H1 (cell line): ENCODE measurements at regions not wholly inside any gene's neighbourhood (a gene's known extent, or its start where the extent isn't known, plus 50 kb on each side); places are given as distances from the start of the nearest gene placed in this dataset.

ENCODE experiments used
- CTCF ChIA-PET: fragments of 300-600 bp; sonication (Branson Sonifier 250); formaldehyde crosslinking; loops from one replicate; lab custom pipeline; 2021; ENCODE audit not compliant: partially characterized antibody; lab: Charles Lee
- POLR2A ChIA-PET: fragments of 300-600 bp; sonication (Branson Sonifier 250); formaldehyde crosslinking; loops from one replicate; lab custom pipeline; 2021; ENCODE audit warnings: inconsistent platforms; ENCODE audit not compliant: partially characterized antibody; lab: Charles Lee
- DNase-seq, 2 experiments: peaks; one replicate each; pipeline versions ENCODE4 v3.0.0 to v3.0.0-alpha.2; 2010 to 2022; ENCODE audit warnings: low spot score in 2 of 2, low read depth in 1 of 2, mixed read lengths in 1 of 2
- FAIRE-seq: peaks from 2 replicates; lab custom pipeline; 2011; peaks lifted over from hg19 to GRCh38; lab: Jason Lieb, UNC
- H2AFZ ChIP-seq: 2 replicates; pipeline ENCODE4 v1.8.1; 2012; ENCODE audit warnings: low read length, inconsistent platforms
- H2AK5ac ChIP-seq: 2 replicates; pipeline ENCODE4 v1.6.1; 2013; ENCODE audit warnings: low read depth, low read length
- H2BK120ac ChIP-seq: replicated peaks from 2 replicates; pipeline ENCODE3; 2013; ENCODE audit warnings: low read depth, low read length, inconsistent platforms
- H2BK12ac ChIP-seq: 2 replicates; pipeline ENCODE4 v1.6.1; 2013; ENCODE audit warnings: low read depth, low read length
- H2BK15ac ChIP-seq: 2 replicates; pipeline ENCODE4 v1.6.1; 2013; ENCODE audit warnings: low read length
- H2BK20ac ChIP-seq: 2 replicates; pipeline ENCODE4 v1.6.1; 2013; ENCODE audit warnings: low read length
- H2BK5ac ChIP-seq: 2 replicates; pipeline ENCODE4 v1.6.1; 2013; ENCODE audit warnings: low read depth, low read length
- H3K14ac ChIP-seq: 2 replicates; pipeline ENCODE4 v1.6.1; 2013; ENCODE audit warnings: inconsistent platforms; ENCODE audit not compliant: insufficient read length
- H3K18ac ChIP-seq: 2 replicates; pipeline ENCODE4 v1.6.1; 2013; ENCODE audit warnings: low read length; ENCODE audit errors: extremely low read depth
- H3K23ac ChIP-seq: 2 replicates; pipeline ENCODE4 v1.6.1; 2013; ENCODE audit warnings: inconsistent platforms; ENCODE audit not compliant: insufficient read length
- H3K23me2 ChIP-seq: 2 replicates; pipeline ENCODE4 v1.6.1; 2013; ENCODE audit warnings: low read depth, low read length
- H3K27ac ChIP-seq: 2 replicates; pipeline ENCODE4 v1.6.1; 2011; ENCODE audit warnings: low read depth, low read length, inconsistent platforms
- H3K27me3 ChIP-seq, 4 experiments: replicated peaks in 1 of 4; 1 replicate in 1 of 4; 2 replicates in 3 of 4; pipeline versions ENCODE4 v1.6.1 to v1.8.1; 2011 to 2013; ENCODE audit warnings: low read length in 3 of 4, mild to moderate bottlenecking in 3 of 4, inconsistent platforms in 2 of 4, mixed read lengths in 2 of 4, moderate library complexity in 1 of 4; ENCODE audit not compliant: control insufficient read depth in 3 of 4, insufficient read depth in 3 of 4; ENCODE audit errors: extremely low read depth in 1 of 4
- H3K36me3 ChIP-seq, 4 experiments: 2 replicates each; pipeline versions ENCODE4 v1.6.1 to v1.8.1; 2011 to 2013; ENCODE audit warnings: mild to moderate bottlenecking in 4 of 4, low read length in 3 of 4, moderate library complexity in 2 of 4, control low read depth in 1 of 4, inconsistent platforms in 1 of 4; ENCODE audit not compliant: insufficient read depth in 4 of 4, control insufficient read depth in 2 of 4
- H3K4ac ChIP-seq: replicated peaks from 2 replicates; pipeline ENCODE3; 2013; ENCODE audit warnings: low read length, low read depth, mixed read lengths, inconsistent platforms; ENCODE audit not compliant: insufficient read length
- H3K4me1 ChIP-seq, 4 experiments: replicated peaks in 1 of 4; 1 replicate in 1 of 4; 2 replicates in 3 of 4; pipeline versions ENCODE4 v1.6.1 to v1.8.1; 2011 to 2013; ENCODE audit warnings: low read length in 3 of 4, inconsistent platforms in 2 of 4, mixed read lengths in 1 of 4; ENCODE audit not compliant: insufficient read depth in 4 of 4, control insufficient read depth in 3 of 4
- H3K4me2 ChIP-seq, 2 experiments: 2 replicates each; pipeline versions ENCODE4 v1.6.1 to v1.8.1; 2011 to 2013; ENCODE audit warnings: low read depth in 2 of 2, low read length in 2 of 2, control low read depth in 1 of 2, inconsistent platforms in 1 of 2, mild to moderate bottlenecking in 1 of 2; ENCODE audit not compliant: insufficient read depth in 1 of 2
- H3K4me3 ChIP-seq, 4 experiments: fragments of 200-600, 300-600 bp in 1 of 4; sonication (generic), shearing (Covaris generic), sonication (Bioruptor Twin) in 1 of 4; 2 replicates each; pipeline versions ENCODE4 v1.5.1 to v1.8.1; 2011 to 2016; ENCODE audit warnings: low read length in 4 of 4, low read depth in 3 of 4, control low read depth in 2 of 4, inconsistent platforms in 2 of 4, mild to moderate bottlenecking in 2 of 4, mixed read lengths in 1 of 4, moderate library complexity in 1 of 4; ENCODE audit not compliant: insufficient read depth in 2 of 4; ENCODE audit errors: extremely low read depth in 1 of 4
- H3K56ac ChIP-seq: replicated peaks from 2 replicates; pipeline ENCODE3; 2013; ENCODE audit warnings: low read depth, mild to moderate bottlenecking, mixed read lengths, low read length, inconsistent platforms; ENCODE audit not compliant: insufficient read length
- H3K79me1 ChIP-seq: 2 replicates; pipeline ENCODE4 v1.6.1; 2013; ENCODE audit warnings: low read depth, low read length, control low read depth
- H3K79me2 ChIP-seq, 2 experiments: 2 replicates each; pipeline versions ENCODE4 v1.6.1 to v1.8.1; 2012 to 2013; ENCODE audit warnings: low read length in 2 of 2, mild to moderate bottlenecking in 2 of 2, inconsistent platforms in 1 of 2; ENCODE audit not compliant: insufficient read depth in 2 of 2, control insufficient read depth in 1 of 2
- H3K9ac ChIP-seq, 4 experiments: replicated peaks in 1 of 4; 1 replicate in 1 of 4; 2 replicates in 3 of 4; pipeline versions ENCODE4 v1.6.1 to v1.8.1; 2011 to 2013; ENCODE audit warnings: low read depth in 3 of 4, low read length in 3 of 4, control low read depth in 2 of 4, mild to moderate bottlenecking in 2 of 4, moderate library complexity in 2 of 4, inconsistent platforms in 1 of 4; ENCODE audit errors: extremely low read depth in 1 of 4
- H3K9me3 ChIP-seq, 2 experiments: 2 replicates each; pipeline versions ENCODE4 v1.6.1 to v1.8.1; 2012 to 2013; ENCODE audit warnings: mild to moderate bottlenecking in 2 of 2, moderate library complexity in 2 of 2, control low read depth in 1 of 2, inconsistent platforms in 1 of 2, low read depth in 1 of 2, low read length in 1 of 2, mixed read lengths in 1 of 2; ENCODE audit not compliant: insufficient read depth in 2 of 2
- H4K20me1 ChIP-seq, 2 experiments: replicated peaks in 1 of 2; 2 replicates each; pipeline versions ENCODE3 to v1.8.1; 2011 to 2013; ENCODE audit warnings: inconsistent platforms in 2 of 2, low read length in 2 of 2, mild to moderate bottlenecking in 1 of 2; ENCODE audit not compliant: insufficient read depth in 2 of 2, control insufficient read depth in 1 of 2
- H4K5ac ChIP-seq: 2 replicates; pipeline ENCODE4 v1.6.1; 2013; ENCODE audit warnings: low read length, low read depth, mixed read lengths, inconsistent platforms; ENCODE audit not compliant: insufficient read length
- H4K8ac ChIP-seq: 2 replicates; pipeline ENCODE4 v1.8.0; 2013; ENCODE audit warnings: mild to moderate bottlenecking, moderate library complexity, low read length, inconsistent platforms; ENCODE audit not compliant: insufficient read depth; ENCODE audit errors: extremely low read depth
- H4K91ac ChIP-seq: replicated peaks from 2 replicates; pipeline ENCODE3; 2013; ENCODE audit warnings: low read length, mixed read lengths, inconsistent platforms; ENCODE audit not compliant: insufficient read length
- EP300 ChIP-seq, 2 experiments: IDR thresholded peaks; 1 replicate in 1 of 2; 2 replicates in 1 of 2; pipeline ENCODE4 v1.6.1; 2011 to 2012; ENCODE audit warnings: low read depth in 2 of 2, low read length in 2 of 2, mild to moderate bottlenecking in 2 of 2, borderline replicate concordance in 1 of 2, inconsistent platforms in 1 of 2, moderate library complexity in 1 of 2
- JUN ChIP-seq: IDR thresholded peaks from 2 replicates; pipeline ENCODE4 v1.6.1; 2011; ENCODE audit warnings: low read depth, mild to moderate bottlenecking, improper control_type of control experiment, low read length
- KDM4A ChIP-seq: IDR thresholded peaks from one replicate; pipeline ENCODE4 v1.7.1; 2012; ENCODE audit warnings: low read depth, mild to moderate bottlenecking, moderate library complexity, low read length, inconsistent platforms; ENCODE audit not compliant: severe bottlenecking
- TAF1 ChIP-seq: IDR thresholded peaks from 2 replicates; pipeline ENCODE4 v1.6.1; 2011; ENCODE audit warnings: mild to moderate bottlenecking, low read depth, low read length
- WGBS, 2 experiments: shearing (Covaris generic) in 1 of 2; methylation state at CpG; one replicate each; pipeline versions ENCODE4 v1.1.6 to v1.1.7; 2013 to 2015; ENCODE audit warnings: low lambda C conversion rate in 2 of 2, mixed read lengths in 2 of 2, inconsistent platforms in 1 of 2, low coverage in 1 of 2, missing lambda C conversion rate in 1 of 2; ENCODE audit not compliant: insufficient replicate concordance in 2 of 2, insufficient coverage in 1 of 2, insufficient read length in 1 of 2; ENCODE audit errors: extremely low coverage in 1 of 2, missing lambda C conversion rate in 1 of 2; 5-methylcytosine and 5-hydroxymethylcytosine counted together

- no peak overlapping the region for H3K14ac ChIP-seq
- FAIRE-seq = no peak
- H3K9me3 ChIP-seq = no peaks in the 10 kb centered on the region
- no peak overlapping the region for H3K18ac ChIP-seq
- no peak overlapping the region for H2BK12ac ChIP-seq
- H2AK5ac ChIP-seq = no peak overlapping the region
- no peaks in the 10 kb centered on the region for H3K36me3 ChIP-seq
- H3K79me2 ChIP-seq = no peaks in the 10 kb centered on the region
- peaks cover 0 to 5% (median 0%) of the 10 kb centered on the region in 4 experiments; a peak in 2 of 7 replicates for H3K4me1 ChIP-seq
- no peak overlapping the region for H4K91ac ChIP-seq
- H4K5ac ChIP-seq = no peak overlapping the region
- H3K79me1 ChIP-seq = no peaks in the 10 kb centered on the region
- H3K27ac ChIP-seq = no peak overlapping the region
- no peak overlapping the region for H3K4me3 ChIP-seq
- no peak overlapping the region for H2BK5ac ChIP-seq
- no peak overlapping the region for H3K23ac ChIP-seq
- H3K23me2 ChIP-seq = no peaks in the 10 kb centered on the region
- no peak overlapping the region for H4K8ac ChIP-seq
- H2AFZ ChIP-seq = no peak overlapping the region
- CTCF ChIA-PET = no interaction called here
- H3K27me3 ChIP-seq = no peaks in the 10 kb centered on the region
- H2BK15ac ChIP-seq = no peak overlapping the region
- no peak for TF ChIP-seq JUN
- TF ChIP-seq KDM4A = no peak
- TF ChIP-seq EP300 (IDR thresholded peaks at IDR 0.05; ENCODE audit: borderline replicate concordance in 1 of 2, low read depth in 2 of 2, low read length in 2 of 2) = no peak
- TF ChIP-seq TAF1 = no peak
- TF ChIP-seq, all 59 proteins: peak for 0
- Histone ChIP-seq H3K9ac (no peak overlapping the region), H3K4ac (no peak overlapping the region), H3K56ac (no peak overlapping the region), H4K20me1 (no peaks in the 10 kb centered on the region), H3K4me2 (no peak overlapping the region), H2BK120ac (no peak overlapping the region), H2BK20ac (no peak overlapping the region)
- 94% methylated on average over 5 of the region's 5 CpGs; no CpG with 5 or more reads in 1 of the 2 experiments for WGBS, 2 experiments
- no peak for DNase-seq
- POLR2A ChIA-PET = no interaction called here
Measured at GRCh38 chr14:26655128-26655527, 57.3 kb upstream of the NOVA1 start.
